ENCODE measurements at regions not wholly inside any gene's neighbourhood (a gene's known extent, or its start where the extent isn't known, plus 50 kb on each side); places are given as distances from the start of the nearest gene placed in this dataset.
"Not testable (repeated sequence)": the region's sequence is repeated elsewhere in the genome, so short reads cannot be mapped to it uniquely, and the experiment has no call there.

- no peak for DNase-seq (ENCODE audit: low read depth)
Measured at GRCh38 chr6:106800379-106800778, 171.0 kb downstream of the QRSL1 start.

GRCh38 chr6:106799031-106799894, 169.9 kb downstream of the QRSL1 start:
- DNase-seq (ENCODE audit: low read depth), result peak; percentile 98

GRCh38 chr6:106797186-106797585, 167.8 kb downstream of the QRSL1 start:
- no peak for DNase-seq (ENCODE audit: low read depth)

GRCh38 chr6:106796781-106797180, 167.4 kb downstream of the QRSL1 start:
- DNase-seq (ENCODE audit: low read depth), result no peak

GRCh38 chr6:106794129-106794528, 164.8 kb downstream of the QRSL1 start:
- no peak for DNase-seq (ENCODE audit: low read depth)

GRCh38 chr6:106792536-106793236, 163.3 kb downstream of the QRSL1 start:
- peak; percentile 19 for DNase-seq (ENCODE audit: low read depth)

GRCh38 chr6:106790935-106791334, 161.6 kb downstream of the QRSL1 start:
- DNase-seq (ENCODE audit: low read depth), result no peak

GRCh38 chr6:106790149-106790770, 160.9 kb downstream of the QRSL1 start:
- DNase-seq (ENCODE audit: low read depth), result peak; percentile 21

GRCh38 chr6:106789428-106790148, 160.2 kb downstream of the QRSL1 start:
- peak; percentile 55 for DNase-seq (ENCODE audit: low read depth)

- no peak for DNase-seq (ENCODE audit: low read depth)
Measured at GRCh38 chr6:106788761-106789160, 159.4 kb downstream of the QRSL1 start.

- no peak for DNase-seq (ENCODE audit: low read depth)
Measured at GRCh38 chr6:106787327-106788196, 158.2 kb downstream of the QRSL1 start.

GRCh38 chr6:106785298-106785697, 155.9 kb downstream of the QRSL1 start:
- DNase-seq (ENCODE audit: low read depth), result no peak

- DNase-seq (ENCODE audit: low read depth), result peak; percentile 77
Measured at GRCh38 chr6:106783640-106784566, 154.5 kb downstream of the QRSL1 start.

GRCh38 chr6:106782536-106783285, 153.3 kb downstream of the QRSL1 start:
- DNase-seq (ENCODE audit: low read depth), result no peak

GRCh38 chr6:106779552-106779951, 150.2 kb downstream of the QRSL1 start:
- not testable (repeated sequence) for DNase-seq (ENCODE audit: low read depth)

- DNase-seq (ENCODE audit: low read depth), result no peak
Measured at GRCh38 chr6:106778943-106779342, 149.6 kb downstream of the QRSL1 start.

GRCh38 chr6:106773996-106774629, 144.7 kb downstream of the QRSL1 start:
- no peak for DNase-seq (ENCODE audit: low read depth)

GRCh38 chr6:106773522-106773921, 144.1 kb downstream of the QRSL1 start:
- no peak for DNase-seq (ENCODE audit: low read depth)
